ENCODE measurements at regions not wholly inside any gene's neighbourhood (a gene's known extent, or its start where the extent isn't known, plus 50 kb on each side); places are given as distances from the start of the nearest gene placed in this dataset.

- no peak for TF ChIP-seq CTCF (IDR thresholded peaks at IDR 0.05; ENCODE audit: low read depth, low read length, poor library complexity, severe bottlenecking)
- TF ChIP-seq EZH2phosphoT487 (IDR thresholded peaks at IDR 0.05; ENCODE audit: borderline replicate concordance, low read length), result no peak
Observed at GRCh38 chr10:28776519-28776918, 99.2 kb downstream of the BAMBI start.

Data from DOHH2 (cell line).